Testis (tissue), 2 donors: ENCODE measurements at regions not wholly inside any gene's neighbourhood (a gene's known extent, or its start where the extent isn't known, plus 50 kb on each side); places are given as distances from the start of the nearest gene placed in this dataset.

Experiments
- POLR2A ChIP-seq: fragments of 450-650 bp; IDR thresholded peaks from one replicate; pipeline ENCODE4 v1.6.1; 2017; ENCODE audit warnings: antibody characterized with exemption, mild to moderate bottlenecking, moderate library complexity
- TF ChIP-seq, protein P1 (sequence below), 3 experiments: fragments of 450-650 bp in 2 of 3; fragments of 200-600 bp in 1 of 3; sonication (generic) in 1 of 3; IDR thresholded peaks; one replicate each; pipeline ENCODE4 v1.5.1; 2016 to 2019; ENCODE audit warnings: antibody characterized with exemption in 3 of 3, mild to moderate bottlenecking in 2 of 3, moderate library complexity in 1 of 3

DNA sequence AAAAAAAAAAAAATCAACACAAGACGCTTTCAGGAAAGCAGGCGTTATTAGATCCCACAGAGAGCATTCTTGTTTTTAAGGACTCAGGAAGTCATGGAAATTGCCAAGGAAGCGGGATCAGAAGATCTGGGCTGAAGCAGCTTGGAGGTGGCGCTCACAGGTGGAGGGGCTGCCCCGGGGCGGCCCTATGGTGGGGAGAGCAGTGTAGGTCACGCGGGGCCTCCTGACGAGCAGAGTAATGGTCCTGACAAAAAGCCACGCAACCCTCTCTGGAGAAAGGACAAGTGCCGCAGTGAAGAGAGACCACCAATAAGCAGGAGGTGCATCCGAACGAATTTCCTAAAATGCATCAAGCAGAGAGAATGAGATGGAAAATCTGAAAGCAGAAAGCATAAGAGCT lies 407.0 kb downstream of the BRD1 start:
- TF ChIP-seq, protein P1, sequence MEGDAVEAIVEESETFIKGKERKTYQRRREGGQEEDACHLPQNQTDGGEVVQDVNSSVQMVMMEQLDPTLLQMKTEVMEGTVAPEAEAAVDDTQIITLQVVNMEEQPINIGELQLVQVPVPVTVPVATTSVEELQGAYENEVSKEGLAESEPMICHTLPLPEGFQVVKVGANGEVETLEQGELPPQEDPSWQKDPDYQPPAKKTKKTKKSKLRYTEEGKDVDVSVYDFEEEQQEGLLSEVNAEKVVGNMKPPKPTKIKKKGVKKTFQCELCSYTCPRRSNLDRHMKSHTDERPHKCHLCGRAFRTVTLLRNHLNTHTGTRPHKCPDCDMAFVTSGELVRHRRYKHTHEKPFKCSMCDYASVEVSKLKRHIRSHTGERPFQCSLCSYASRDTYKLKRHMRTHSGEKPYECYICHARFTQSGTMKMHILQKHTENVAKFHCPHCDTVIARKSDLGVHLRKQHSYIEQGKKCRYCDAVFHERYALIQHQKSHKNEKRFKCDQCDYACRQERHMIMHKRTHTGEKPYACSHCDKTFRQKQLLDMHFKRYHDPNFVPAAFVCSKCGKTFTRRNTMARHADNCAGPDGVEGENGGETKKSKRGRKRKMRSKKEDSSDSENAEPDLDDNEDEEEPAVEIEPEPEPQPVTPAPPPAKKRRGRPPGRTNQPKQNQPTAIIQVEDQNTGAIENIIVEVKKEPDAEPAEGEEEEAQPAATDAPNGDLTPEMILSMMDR (IDR thresholded peaks at IDR 0.05), result no peak
- no peak for TF ChIP-seq POLR2A
